H7 (cell line): ENCODE measurements at regions not wholly inside any gene's neighbourhood (a gene's known extent, or its start where the extent isn't known, plus 50 kb on each side); places are given as distances from the start of the nearest gene placed in this dataset.

Source experiments
- DNase-seq: peaks from one replicate; pipeline ENCODE4 v3.0.0; 2012
- H3K27me3 ChIP-seq: 2 replicates; pipeline ENCODE4 v1.6.0; 2011; ENCODE audit warnings: mild to moderate bottlenecking, low read length; ENCODE audit not compliant: control insufficient read depth, insufficient read depth
- H3K36me3 ChIP-seq: replicated peaks from 2 replicates; pipeline ENCODE4 v1.5.1; 2011; ENCODE audit warnings: low read length; ENCODE audit not compliant: control insufficient read depth, insufficient read depth
- H3K4me3 ChIP-seq: 2 replicates; pipeline ENCODE4 v1.5.1; 2011; ENCODE audit warnings: low read depth, mild to moderate bottlenecking, control low read depth, low read length, moderate library complexity; ENCODE audit not compliant: insufficient read depth

- Histone ChIP-seq H3K27me3 (no peaks in the 10 kb centered on the region), H3K4me3 (no peak overlapping the region), H3K36me3 (no peaks in the 10 kb centered on the region)
- DNase-seq: peak; percentile 30
These were observed 788.4 kb downstream of the TLE4 start for GRCh38 chr9:80359941-80360881.

- Histone ChIP-seq H3K4me3 (no peak overlapping the region), H3K27me3 (no peaks in the 10 kb centered on the region), H3K36me3 (no peaks in the 10 kb centered on the region)
- DNase-seq: no peak
These were observed 787.5 kb downstream of the TLE4 start for GRCh38 chr9:80359291-80359690.

- no peak for DNase-seq
- Histone ChIP-seq H3K27me3 (no peaks in the 10 kb centered on the region), H3K4me3 (no peak overlapping the region), H3K36me3 (no peaks in the 10 kb centered on the region)
These were observed 781.2 kb downstream of the TLE4 start for GRCh38 chr9:80352967-80353366.

GRCh38 chr9:80351612-80352011 is 779.8 kb downstream of the TLE4 start:
- Histone ChIP-seq H3K36me3 (no peaks in the 10 kb centered on the region), H3K4me3 (no peak overlapping the region), H3K27me3 (no peaks in the 10 kb centered on the region)
- DNase-seq: no peak

- Histone ChIP-seq H3K4me3 (no peak overlapping the region), H3K36me3 (no peaks in the 10 kb centered on the region), H3K27me3 (no peaks in the 10 kb centered on the region)
- no peak for DNase-seq
These were observed 754.3 kb downstream of the TLE4 start for GRCh38 chr9:80326105-80326504.

GRCh38 chr9:80320916-80321315 is 749.2 kb downstream of the TLE4 start:
- no peaks in the 10 kb centered on the region for H3K36me3 ChIP-seq
- H3K4me3 ChIP-seq: no peak overlapping the region
- no peaks in the 10 kb centered on the region for H3K27me3 ChIP-seq
- no peak for DNase-seq

- no peak overlapping the region for H3K4me3 ChIP-seq
- DNase-seq: no peak
- no peaks in the 10 kb centered on the region for H3K36me3 ChIP-seq
- H3K27me3 ChIP-seq: no peaks in the 10 kb centered on the region
These were observed 748.7 kb downstream of the TLE4 start for GRCh38 chr9:80320480-80320879.

GRCh38 chr9:80305136-80305535 is 733.4 kb downstream of the TLE4 start:
- no peak for DNase-seq

GRCh38 chr9:80294955-80295354 is 723.2 kb downstream of the TLE4 start:
- DNase-seq: no peak
- Histone ChIP-seq H3K27me3 (no peaks in the 10 kb centered on the region), H3K36me3 (no peaks in the 10 kb centered on the region), H3K4me3 (no peak overlapping the region)

More at GRCh38 chr9:80305136-80305535, 733.4 kb downstream of the TLE4 start:
- Histone ChIP-seq H3K27me3 (no peaks in the 10 kb centered on the region), H3K36me3 (no peaks in the 10 kb centered on the region), H3K4me3 (no peak overlapping the region)

- no peaks in the 10 kb centered on the region for H3K27me3 ChIP-seq
- no peaks in the 10 kb centered on the region for H3K36me3 ChIP-seq
- no peak for DNase-seq
- H3K4me3 ChIP-seq: no peak overlapping the region
These were observed 722.6 kb downstream of the TLE4 start for GRCh38 chr9:80294318-80294717.

- no peaks in the 10 kb centered on the region for H3K27me3 ChIP-seq
- no peaks in the 10 kb centered on the region for H3K36me3 ChIP-seq
- no peak for DNase-seq
- no peak overlapping the region for H3K4me3 ChIP-seq
These were observed 720.5 kb downstream of the TLE4 start for GRCh38 chr9:80292231-80292630.

- H3K27me3 ChIP-seq: no peaks in the 10 kb centered on the region
- no peaks in the 10 kb centered on the region for H3K36me3 ChIP-seq
- DNase-seq: peak; percentile 15
- no peak overlapping the region for H3K4me3 ChIP-seq
These were observed 713.6 kb downstream of the TLE4 start for GRCh38 chr9:80285326-80285725.

GRCh38 chr9:80282766-80283165 is 711.0 kb downstream of the TLE4 start:
- DNase-seq: no peak
- Histone ChIP-seq H3K27me3 (no peaks in the 10 kb centered on the region), H3K36me3 (no peaks in the 10 kb centered on the region), H3K4me3 (no peak overlapping the region)

GRCh38 chr9:80259079-80259478 is 687.3 kb downstream of the TLE4 start:
- H3K4me3 ChIP-seq: no peak overlapping the region
- H3K36me3 ChIP-seq: no peaks in the 10 kb centered on the region
- DNase-seq: no peak
- no peaks in the 10 kb centered on the region for H3K27me3 ChIP-seq

GRCh38 chr9:80251778-80252177 is 680.0 kb downstream of the TLE4 start:
- Histone ChIP-seq H3K4me3 (no peak overlapping the region), H3K27me3 (no peaks in the 10 kb centered on the region), H3K36me3 (no peaks in the 10 kb centered on the region)
- DNase-seq: no peak
